GM19438 (cell line): ENCODE measurements at regions not wholly inside any gene's neighbourhood (a gene's known extent, or its start where the extent isn't known, plus 50 kb on each side); places are given as distances from the start of the nearest gene placed in this dataset.

Experiments used
- ATAC-seq: cut with Tn5 transposase; IDR thresholded peaks from one replicate; pipeline ENCODE4 v1.9.1; 2021; ENCODE audit warnings: low read depth; ENCODE audit not compliant: unreplicated experiment

- no peak for ATAC-seq
These were observed 326.2 kb downstream of the MYCN start for GRCh38 chr2:16266571-16266970.

- ATAC-seq = no peak
These were observed 324.7 kb downstream of the MYCN start for GRCh38 chr2:16264931-16265540.

GRCh38 chr2:16264491-16264890 lies 324.1 kb downstream of the MYCN start:
- no peak for ATAC-seq

DNA sequence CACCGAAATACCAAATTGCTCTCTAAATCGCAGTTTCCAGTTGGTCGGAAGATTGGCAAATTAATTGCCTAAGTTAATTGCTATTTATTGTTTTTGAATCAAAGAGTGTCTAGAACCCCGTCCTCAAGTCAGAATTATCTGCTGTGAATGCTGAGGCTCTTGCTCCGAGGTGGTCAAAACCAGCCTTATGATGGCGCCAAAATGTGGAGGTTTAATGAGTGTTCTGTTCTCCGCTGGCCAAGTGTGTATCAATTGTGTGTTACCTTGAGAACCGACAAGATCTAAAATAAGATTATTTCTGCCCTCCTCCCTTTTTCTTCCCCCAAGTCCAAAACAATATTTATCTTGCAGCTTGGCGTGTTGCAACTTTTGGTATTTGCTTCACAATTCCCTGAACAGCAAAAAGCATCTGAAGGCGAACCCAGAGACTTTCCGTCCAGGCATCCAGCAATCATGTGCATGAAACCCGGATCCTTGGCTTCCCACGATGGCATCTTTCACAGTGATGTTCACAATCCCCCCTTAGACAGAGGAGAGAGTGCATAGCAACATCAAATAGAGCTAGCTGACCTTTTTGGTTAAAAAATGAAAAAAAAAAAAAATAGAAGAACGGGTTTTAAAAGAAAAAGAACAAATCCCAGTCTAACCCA lies 323.0 kb downstream of the MYCN start:
- no peak for ATAC-seq

GRCh38 chr2:16262526-16263178 lies 322.3 kb downstream of the MYCN start:
- no peak for ATAC-seq

DNA sequence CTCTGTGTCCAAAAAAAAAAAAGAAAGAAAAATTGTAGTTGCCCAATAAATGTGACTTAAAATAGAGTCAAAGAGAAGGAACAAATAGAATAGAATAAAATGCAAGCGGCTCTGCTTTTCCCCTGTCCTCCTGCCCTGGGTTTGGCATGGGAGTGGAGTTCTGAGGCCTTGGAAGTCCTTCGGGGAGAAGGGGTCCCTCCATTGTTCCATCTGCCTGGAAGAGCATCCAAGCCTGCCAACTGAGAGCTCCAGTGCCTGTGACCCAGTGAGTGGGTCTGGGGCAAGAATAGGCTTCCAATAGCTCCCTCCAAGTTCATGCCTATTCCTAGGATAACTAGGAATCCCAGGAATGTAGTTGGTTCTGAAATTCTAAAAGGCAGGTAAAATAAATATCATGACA lies 321.4 kb downstream of the MYCN start:
- ATAC-seq = no peak

GRCh38 chr2:16261071-16261470 lies 320.7 kb downstream of the MYCN start:
- ATAC-seq = no peak

DNA sequence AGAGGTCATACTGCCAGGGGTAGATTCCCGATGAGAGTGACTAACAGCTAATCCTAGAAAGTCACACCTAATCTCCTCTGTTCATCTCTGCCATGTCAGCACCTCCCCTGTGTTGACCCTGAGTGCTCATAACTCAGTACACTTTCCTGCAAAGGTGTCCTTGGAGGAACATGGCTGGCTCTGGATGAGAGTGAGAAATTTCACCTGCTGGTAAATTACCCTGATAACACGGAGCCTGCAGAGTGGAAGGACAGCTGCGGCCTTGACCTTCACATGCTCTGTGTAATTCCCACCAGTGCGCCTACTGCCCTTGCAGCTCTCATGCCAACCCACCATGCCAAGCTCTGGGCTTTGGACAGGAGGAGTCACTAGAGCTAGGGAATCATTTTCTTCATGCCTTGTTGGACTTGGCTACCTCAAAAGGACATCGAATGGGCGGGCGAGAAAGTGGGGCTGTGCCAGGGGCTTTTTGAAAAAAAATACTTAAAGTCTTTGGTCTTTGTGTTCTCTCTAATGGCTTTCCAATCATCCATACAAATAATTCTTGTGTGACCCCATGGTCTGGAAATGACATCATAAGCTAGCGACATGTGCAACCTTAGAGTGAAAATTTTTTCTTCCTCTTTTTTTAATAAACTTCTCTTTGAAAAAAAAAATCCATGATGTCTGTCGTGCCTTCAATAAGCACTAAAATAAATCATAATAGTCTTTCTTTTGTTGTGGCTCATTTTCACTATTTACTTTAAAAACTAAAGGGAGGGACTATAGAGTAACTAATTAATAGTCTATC lies 319.9 kb downstream of the MYCN start:
- no peak for ATAC-seq

GRCh38 chr2:16259010-16259409 lies 318.7 kb downstream of the MYCN start:
- no peak for ATAC-seq

- ATAC-seq = no peak
These were observed 318.0 kb downstream of the MYCN start for GRCh38 chr2:16258350-16258749.

DNA sequence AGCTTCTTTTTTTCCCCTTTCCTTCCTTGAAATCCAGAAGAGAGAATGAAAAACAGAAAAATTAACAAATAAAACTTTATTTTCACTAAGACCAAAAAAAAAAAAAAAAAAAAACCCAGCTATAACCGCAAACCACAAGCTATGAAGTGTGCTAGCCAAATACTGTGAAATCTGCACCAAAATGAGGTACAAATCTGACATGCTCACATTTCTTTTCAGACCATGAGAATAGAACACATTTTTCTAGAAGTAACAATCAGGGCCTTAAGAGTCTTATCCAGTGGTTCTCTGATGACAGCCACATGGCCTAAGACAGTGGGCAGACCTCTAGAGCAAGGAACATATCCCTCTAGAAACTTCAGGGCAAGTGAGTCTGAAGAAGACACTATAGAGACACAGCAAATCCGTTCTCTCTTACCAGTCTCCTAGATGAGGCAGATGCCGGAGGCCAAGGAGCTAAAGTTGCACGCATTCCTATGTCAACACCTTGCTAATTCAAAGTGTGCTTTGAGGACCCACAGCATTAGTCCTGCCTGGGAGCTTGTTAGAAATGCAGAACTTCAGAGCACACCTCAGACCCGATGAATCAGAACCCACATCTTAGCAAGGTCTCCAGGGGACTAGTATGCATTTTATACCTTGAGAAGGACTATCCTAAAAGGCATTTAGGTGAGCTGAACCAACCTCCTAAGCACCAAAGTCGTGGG lies 317.1 kb downstream of the MYCN start:
- ATAC-seq = no peak

DNA sequence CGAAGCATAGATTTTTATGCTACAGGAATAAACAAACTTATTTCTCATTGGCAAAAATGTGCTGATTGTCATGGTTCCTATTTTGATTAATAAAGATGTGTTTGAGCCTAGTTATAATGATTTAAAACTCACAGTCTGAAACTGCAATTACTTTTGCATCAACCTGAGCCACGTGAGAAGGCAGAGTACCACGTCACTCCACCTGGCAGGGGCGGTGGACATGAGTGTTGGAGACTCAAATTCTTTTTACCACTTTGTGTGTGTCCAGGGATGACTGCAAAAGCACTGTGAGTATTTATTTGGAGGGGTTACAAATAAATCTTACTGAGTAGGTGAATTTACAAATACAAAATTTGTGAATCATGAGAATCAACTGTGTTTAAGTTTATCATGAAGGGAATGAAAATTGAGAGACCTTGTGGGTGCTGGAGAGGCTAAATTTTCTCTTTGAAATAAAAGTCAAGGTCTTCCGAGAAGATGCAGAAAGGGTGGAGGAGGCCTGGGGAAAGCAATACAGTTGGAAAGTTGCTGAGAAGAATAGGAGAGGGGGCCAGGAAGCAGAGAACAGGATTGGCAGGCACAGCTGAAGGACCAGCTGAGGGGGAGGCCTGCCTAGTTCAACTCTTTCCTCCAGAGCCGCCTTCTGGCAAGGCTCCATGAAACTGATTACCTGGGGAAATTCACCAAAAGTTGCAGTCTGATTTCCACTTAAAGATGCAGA lies 316.4 kb downstream of the MYCN start:
- no peak for ATAC-seq

- no peak for ATAC-seq
These were observed 314.8 kb downstream of the MYCN start for GRCh38 chr2:16255120-16255519.

DNA sequence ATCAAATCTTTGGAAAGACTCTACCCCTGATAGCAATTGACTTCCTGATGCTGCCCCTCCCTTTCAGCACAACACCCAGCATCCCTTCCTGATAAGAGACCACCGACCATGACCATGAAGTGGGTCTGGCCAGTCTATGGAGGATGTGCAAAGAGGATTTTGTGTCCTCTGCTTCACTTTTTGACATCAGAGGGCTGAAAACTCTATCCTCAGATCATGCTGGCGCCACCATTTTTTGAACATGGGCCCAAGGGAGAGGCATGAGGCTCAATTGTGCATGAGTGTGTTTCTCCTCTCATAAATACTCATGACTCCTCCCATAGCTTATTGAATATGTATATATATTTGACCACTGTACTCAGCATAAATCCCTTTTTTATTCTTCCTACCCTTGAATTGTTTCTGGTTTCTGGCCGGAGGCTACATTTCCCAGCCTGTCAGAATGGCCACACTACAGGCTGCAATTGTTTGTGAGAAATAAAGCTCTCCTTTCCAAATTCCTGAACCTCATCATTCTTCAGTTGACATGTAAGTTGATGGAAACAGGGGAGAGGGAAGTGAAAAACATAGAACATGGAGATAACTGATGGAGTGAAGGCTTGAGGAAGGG lies 314.1 kb downstream of the MYCN start:
- ATAC-seq = no peak

DNA sequence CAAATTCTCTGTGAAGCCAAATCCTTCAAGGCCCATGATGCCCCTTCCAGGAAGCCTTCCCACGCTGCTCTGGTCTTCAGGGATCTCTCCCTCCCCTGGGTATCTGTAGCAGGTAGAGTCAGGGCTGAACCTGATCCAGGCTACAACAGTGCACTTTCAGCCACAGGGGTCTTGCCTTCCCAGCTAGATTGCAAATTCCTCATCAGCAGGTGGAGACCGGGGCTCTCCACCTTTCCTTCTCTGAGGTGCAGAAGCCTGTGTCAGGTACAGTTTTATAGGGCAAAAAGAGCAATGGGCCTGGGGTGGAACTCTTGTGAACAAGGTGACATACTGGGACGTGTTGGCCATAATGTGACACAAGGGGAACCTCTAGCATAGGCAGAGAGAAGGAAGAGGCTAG lies 312.9 kb downstream of the MYCN start:
- no peak for ATAC-seq

DNA sequence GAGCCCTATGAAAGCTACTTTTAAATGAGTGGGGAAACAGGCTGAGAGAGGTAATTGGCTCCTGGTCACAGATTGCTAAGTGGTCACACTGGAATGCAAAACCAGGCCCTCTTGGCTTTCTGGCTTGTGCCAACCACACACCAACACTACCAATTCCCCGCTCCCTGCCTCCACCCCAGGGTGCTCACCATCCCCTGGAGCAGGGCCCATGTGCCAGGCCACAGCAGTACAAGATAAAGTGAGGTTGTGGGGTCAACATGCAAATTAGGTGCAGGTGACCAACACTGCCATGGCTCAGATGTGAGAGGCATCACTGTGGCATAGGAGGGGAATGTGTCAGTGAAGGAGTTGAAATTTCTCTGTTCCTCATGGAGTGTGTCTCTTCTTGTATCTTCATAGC lies 312.5 kb downstream of the MYCN start:
- no peak for ATAC-seq

- ATAC-seq = no peak
These were observed 311.9 kb downstream of the MYCN start for GRCh38 chr2:16252251-16252650.

GRCh38 chr2:16251511-16252225 lies 311.3 kb downstream of the MYCN start:
- no peak for ATAC-seq

GRCh38 chr2:16250886-16251285 lies 310.5 kb downstream of the MYCN start:
- ATAC-seq = no peak
